ENCODE measurements at regions not wholly inside any gene's neighbourhood (a gene's known extent, or its start where the extent isn't known, plus 50 kb on each side); places are given as distances from the start of the nearest gene placed in this dataset.

GRCh38 chr3:143901105-143901504, 52.8 kb upstream of the SLC9A9 start:
- no peak for DNase-seq (ENCODE audit: low spot score)
- ChIA-PET POLR2A (no interaction called here), CTCF (no interaction called here)
- TF ChIP-seq CBFB (CRISPR knock-in tag; IDR thresholded peaks at IDR 0.05; ENCODE audit: low read depth) (no peak), FOXP1 (CRISPR knock-in tag; IDR thresholded peaks at IDR 0.05; ENCODE audit: borderline replicate concordance) (no peak), ZBTB21 (CRISPR knock-in tag; IDR thresholded peaks at IDR 0.05; ENCODE audit: borderline replicate concordance) (no peak), FOXJ3 (CRISPR knock-in tag; IDR thresholded peaks at IDR 0.05; ENCODE audit: borderline replicate concordance) (no peak), TP53 (CRISPR knock-in tag; IDR thresholded peaks at IDR 0.05) (no peak), MYBL2 (CRISPR knock-in tag; IDR thresholded peaks at IDR 0.05) (no peak)
- Mint-ChIP-seq H3K27ac (no peak overlapping the region), H3K4me3 (no peak overlapping the region), H3K27me3 (ENCODE audit: low read depth) (no peaks in the 10 kb centered on the region), H3K9me3 (no peaks in the 10 kb centered on the region), H3K4me1 (peaks cover 6% of the 10 kb centered on the region), H3K36me3 (no peaks in the 10 kb centered on the region)
- no peak for ATAC-seq

GRCh38 chr3:143902210-143902609, 53.9 kb upstream of the SLC9A9 start:
- TF ChIP-seq TEAD1 (CRISPR knock-in tag; IDR thresholded peaks at IDR 0.05) (no peak), CDX4 (CRISPR knock-in tag; IDR thresholded peaks at IDR 0.05; ENCODE audit: borderline replicate concordance) (no peak), ZNF512 (CRISPR knock-in tag; IDR thresholded peaks at IDR 0.05; ENCODE audit: borderline replicate concordance) (no peak), MAX (CRISPR knock-in tag; IDR thresholded peaks at IDR 0.05) (no peak), ZNF416 (CRISPR knock-in tag; IDR thresholded peaks at IDR 0.05) (no peak), RORB (CRISPR knock-in tag; IDR thresholded peaks at IDR 0.05) (no peak), HMGXB4 (CRISPR knock-in tag; IDR thresholded peaks at IDR 0.05) (no peak), CTCF (IDR thresholded peaks at IDR 0.05) (no peak), NFYB (CRISPR knock-in tag; conservative IDR thresholded peaks at IDR 0.05; ENCODE audit: low read depth) (no peak), OVOL2 (CRISPR knock-in tag; IDR thresholded peaks at IDR 0.05; ENCODE audit: borderline replicate concordance) (no peak), FOXP1 (CRISPR knock-in tag; IDR thresholded peaks at IDR 0.05; ENCODE audit: borderline replicate concordance) (no peak)
- Mint-ChIP-seq H3K27ac (no peak overlapping the region), H3K9me3 (no peaks in the 10 kb centered on the region), H3K27me3 (ENCODE audit: low read depth) (no peaks in the 10 kb centered on the region), H3K4me1 (peaks cover 6% of the 10 kb centered on the region), H3K36me3 (no peaks in the 10 kb centered on the region), H3K4me3 (no peak overlapping the region)
- no peak for DNase-seq (ENCODE audit: low spot score)
- CTCF ChIA-PET: no interaction called here
- no peak for ATAC-seq
- POLR2A ChIA-PET: no interaction called here

GRCh38 chr3:143910756-143911155, 60.9 kb upstream of the DIPK2A start:
- Mint-ChIP-seq H3K27ac (no peak overlapping the region), H3K4me3 (no peak overlapping the region)
- CTCF ChIA-PET: no interaction called here
- TF ChIP-seq SP1 (CRISPR knock-in tag; conservative IDR thresholded peaks at IDR 0.05): no peak
- no peak for TF ChIP-seq PRDM15 (CRISPR knock-in tag; IDR thresholded peaks at IDR 0.05)
- TF ChIP-seq ATF6 (CRISPR knock-in tag; IDR thresholded peaks at IDR 0.05): no peak
- TF ChIP-seq SMAD3 (CRISPR knock-in tag; IDR thresholded peaks at IDR 0.05; ENCODE audit: borderline replicate concordance): no peak

More at GRCh38 chr3:143910756-143911155, 60.9 kb upstream of the DIPK2A start:
- H3K27me3 Mint-ChIP-seq (ENCODE audit: low read depth): no peaks in the 10 kb centered on the region
- no peaks in the 10 kb centered on the region for H3K4me1 Mint-ChIP-seq
- ATAC-seq (no peak), DNase-seq (ENCODE audit: low spot score) (no peak)
- POLR2A ChIA-PET: no interaction called here
- no peaks in the 10 kb centered on the region for H3K36me3 Mint-ChIP-seq
- no peaks in the 10 kb centered on the region for H3K9me3 Mint-ChIP-seq

All from WTC11 (cell line).